GM04504 (cell line): ENCODE measurements at regions not wholly inside any gene's neighbourhood (a gene's known extent, or its start where the extent isn't known, plus 50 kb on each side); places are given as distances from the start of the nearest gene placed in this dataset.

Experiments used
- DNase-seq: peaks from one replicate; pipeline ENCODE4 v3.0.0-alpha.2; 2012; ENCODE audit warnings: low read depth

GRCh38 chr7:26042237-26042636 lies 109.8 kb upstream of the NFE2L3 start:
- no peak for DNase-seq

GRCh38 chr7:26043801-26044200 lies 108.2 kb upstream of the NFE2L3 start:
- DNase-seq, result no peak

- DNase-seq, result no peak
Observed at GRCh38 chr7:26044320-26044719, 107.7 kb upstream of the NFE2L3 start.

GRCh38 chr7:26046150-26046549 lies 105.8 kb upstream of the NFE2L3 start:
- DNase-seq, result no peak

- no peak for DNase-seq
Observed at GRCh38 chr7:26046878-26047277, 105.1 kb upstream of the NFE2L3 start.

- DNase-seq, result no peak
Observed at GRCh38 chr7:26048663-26049062, 103.3 kb upstream of the NFE2L3 start.

GRCh38 chr7:26049081-26049480 lies 102.9 kb upstream of the NFE2L3 start:
- DNase-seq, result no peak

GRCh38 chr7:26051021-26051420 lies 101.0 kb upstream of the NFE2L3 start:
- DNase-seq, result no peak

GRCh38 chr7:26052706-26053105 lies 99.3 kb upstream of the NFE2L3 start:
- no peak for DNase-seq

- no peak for DNase-seq
Observed at GRCh38 chr7:26054386-26054785, 97.6 kb upstream of the NFE2L3 start.

GRCh38 chr7:26055241-26055640 lies 96.8 kb upstream of the NFE2L3 start:
- no peak for DNase-seq

- DNase-seq, result no peak
Observed at GRCh38 chr7:26060733-26061677, 91.0 kb upstream of the NFE2L3 start.

- DNase-seq, result peak; percentile 8
Observed at GRCh38 chr7:26061678-26062603, 90.1 kb upstream of the NFE2L3 start.

GRCh38 chr7:26065652-26066051 lies 86.3 kb upstream of the NFE2L3 start:
- DNase-seq, result no peak

GRCh38 chr7:26066736-26067135 lies 85.3 kb upstream of the NFE2L3 start:
- DNase-seq, result no peak

- no peak for DNase-seq
Observed at GRCh38 chr7:26070290-26070689, 81.7 kb upstream of the NFE2L3 start.

- DNase-seq, result no peak
Observed at GRCh38 chr7:26071622-26072456, 80.2 kb upstream of the NFE2L3 start.

- no peak for DNase-seq
Observed at GRCh38 chr7:26073041-26073440, 79.0 kb upstream of the NFE2L3 start.

GRCh38 chr7:26074919-26075318 lies 77.1 kb upstream of the NFE2L3 start:
- no peak for DNase-seq

GRCh38 chr7:26076691-26077090 lies 75.3 kb upstream of the NFE2L3 start:
- no peak for DNase-seq

- DNase-seq, result no peak
Observed at GRCh38 chr7:26078437-26079336, 73.3 kb upstream of the NFE2L3 start.
